ENCODE measurements at regions not wholly inside any gene's neighbourhood (a gene's known extent, or its start where the extent isn't known, plus 50 kb on each side); places are given as distances from the start of the nearest gene placed in this dataset.
"Not testable (repeated sequence)": the region's sequence is repeated elsewhere in the genome, so short reads cannot be mapped to it uniquely, and the experiment has no call there.

DNA sequence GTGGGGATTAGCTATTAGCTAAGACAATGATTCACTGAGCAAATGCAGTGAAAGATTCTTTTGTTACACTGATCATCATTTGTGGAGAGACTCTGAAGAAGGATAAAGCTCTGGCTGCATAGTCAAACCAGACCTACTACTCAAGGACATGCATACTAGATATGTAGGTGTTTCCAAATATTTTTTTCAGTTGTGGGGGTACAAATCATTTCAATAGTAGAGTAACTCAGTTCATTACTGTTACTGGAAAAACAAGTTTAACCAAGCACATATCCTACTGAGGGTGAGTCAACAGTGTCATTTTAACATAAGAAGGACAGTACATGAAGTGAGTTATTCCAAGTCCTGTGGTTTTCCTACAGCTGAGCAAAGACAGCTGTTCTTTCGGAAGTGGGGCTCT, 59.5 kb upstream of the NBPF19 start:
- TF ChIP-seq, protein P1, sequence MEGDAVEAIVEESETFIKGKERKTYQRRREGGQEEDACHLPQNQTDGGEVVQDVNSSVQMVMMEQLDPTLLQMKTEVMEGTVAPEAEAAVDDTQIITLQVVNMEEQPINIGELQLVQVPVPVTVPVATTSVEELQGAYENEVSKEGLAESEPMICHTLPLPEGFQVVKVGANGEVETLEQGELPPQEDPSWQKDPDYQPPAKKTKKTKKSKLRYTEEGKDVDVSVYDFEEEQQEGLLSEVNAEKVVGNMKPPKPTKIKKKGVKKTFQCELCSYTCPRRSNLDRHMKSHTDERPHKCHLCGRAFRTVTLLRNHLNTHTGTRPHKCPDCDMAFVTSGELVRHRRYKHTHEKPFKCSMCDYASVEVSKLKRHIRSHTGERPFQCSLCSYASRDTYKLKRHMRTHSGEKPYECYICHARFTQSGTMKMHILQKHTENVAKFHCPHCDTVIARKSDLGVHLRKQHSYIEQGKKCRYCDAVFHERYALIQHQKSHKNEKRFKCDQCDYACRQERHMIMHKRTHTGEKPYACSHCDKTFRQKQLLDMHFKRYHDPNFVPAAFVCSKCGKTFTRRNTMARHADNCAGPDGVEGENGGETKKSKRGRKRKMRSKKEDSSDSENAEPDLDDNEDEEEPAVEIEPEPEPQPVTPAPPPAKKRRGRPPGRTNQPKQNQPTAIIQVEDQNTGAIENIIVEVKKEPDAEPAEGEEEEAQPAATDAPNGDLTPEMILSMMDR (IDR thresholded peaks at IDR 0.05; ENCODE audit: control extremely low read depth in 1 of 3, insufficient read depth in 1 of 3, low read depth in 1 of 3, low read length in 3 of 3), result not testable (repeated sequence)
- TF ChIP-seq CEBPB (IDR thresholded peaks at IDR 0.05; ENCODE audit: low read depth, low read length); SIN3A (conservative IDR thresholded peaks at IDR 0.05 in 1 of 2, IDR thresholded peaks at IDR 0.05 in 1 of 2; ENCODE audit: low read depth in 1 of 2, low read length in 2 of 2); CHD1 (IDR thresholded peaks at IDR 0.05; ENCODE audit: low read depth, low read length); BRCA1 (IDR thresholded peaks at IDR 0.05; ENCODE audit: low read depth, low read length); POLR2A (IDR thresholded peaks at IDR 0.05; ENCODE audit: control extremely low read depth in 1 of 2, low read depth in 2 of 2, low read length in 2 of 2); EP300 (IDR thresholded peaks at IDR 0.05; ENCODE audit: borderline replicate concordance in 1 of 2, low read depth in 2 of 2, low read length in 2 of 2): not testable (repeated sequence)
